GM18907 (cell line): ENCODE measurements at regions not wholly inside any gene's neighbourhood (a gene's known extent, or its start where the extent isn't known, plus 50 kb on each side); places are given as distances from the start of the nearest gene placed in this dataset.

Experiments
- ATAC-seq: cut with Tn5 transposase; IDR thresholded peaks from one replicate; pipeline ENCODE4 v1.9.1; 2021; ENCODE audit warnings: mild to moderate bottlenecking, moderate library complexity; ENCODE audit not compliant: unreplicated experiment

- ATAC-seq: no peak
Measured at GRCh38 chr15:69806287-69806915, 291.3 kb downstream of the TLE3 start.

GRCh38 chr15:69807721-69808120, 290.0 kb downstream of the TLE3 start:
- no peak for ATAC-seq

GRCh38 chr15:69808756-69809155, 289.0 kb downstream of the TLE3 start:
- ATAC-seq: no peak

GRCh38 chr15:69809421-69809820, 288.3 kb downstream of the TLE3 start:
- ATAC-seq: no peak

- ATAC-seq: no peak
Measured at GRCh38 chr15:69810431-69811354, 287.0 kb downstream of the TLE3 start.

- no peak for ATAC-seq
Measured at GRCh38 chr15:69812861-69813261, 284.9 kb downstream of the TLE3 start.

GRCh38 chr15:69813881-69814280, 283.8 kb downstream of the TLE3 start:
- ATAC-seq: no peak

GRCh38 chr15:69814932-69815331, 282.8 kb downstream of the TLE3 start:
- no peak for ATAC-seq

- ATAC-seq: no peak
Measured at GRCh38 chr15:69815793-69816192, 281.9 kb downstream of the TLE3 start.

- ATAC-seq: no peak
Measured at GRCh38 chr15:69816522-69816921, 281.2 kb downstream of the TLE3 start.

GRCh38 chr15:69818529-69818928, 279.2 kb downstream of the TLE3 start:
- no peak for ATAC-seq

GRCh38 chr15:69819371-69819770, 278.3 kb downstream of the TLE3 start:
- ATAC-seq: no peak

- ATAC-seq: no peak
Measured at GRCh38 chr15:69820819-69821218, 276.9 kb downstream of the TLE3 start.

- ATAC-seq: no peak
Measured at GRCh38 chr15:69823223-69823907, 274.4 kb downstream of the TLE3 start.

GRCh38 chr15:69824075-69824876, 273.4 kb downstream of the TLE3 start:
- no peak for ATAC-seq

- no peak for ATAC-seq
Measured at GRCh38 chr15:69824877-69825406, 272.8 kb downstream of the TLE3 start.

GRCh38 chr15:69825941-69826818, 271.5 kb downstream of the TLE3 start:
- no peak for ATAC-seq

GRCh38 chr15:69826819-69827175, 270.9 kb downstream of the TLE3 start:
- no peak for ATAC-seq

- no peak for ATAC-seq
Measured at GRCh38 chr15:69827751-69828150, 270.0 kb downstream of the TLE3 start.
